GM23338 (cell line): ENCODE measurements at regions not wholly inside any gene's neighbourhood (a gene's known extent, or its start where the extent isn't known, plus 50 kb on each side); places are given as distances from the start of the nearest gene placed in this dataset.

Experiments used
- ATAC-seq: fragments of 200-7000 bp; cut with Tn5 transposase; 3 replicates; pipeline ENCODE4 v1.9.1; 2020
- DNase-seq: peaks from one replicate; pipeline ENCODE4 v3.0.0-alpha.2; 2015; ENCODE audit warnings: low spot score
- H2AFZ ChIP-seq: fragments of 200-600 bp; sonication (generic); 2 replicates; pipeline ENCODE4 v1.8.0; 2016; ENCODE audit warnings: antibody characterized with exemption, mild to moderate bottlenecking, moderate library complexity
- H3F3A ChIP-seq: fragments of 200-600 bp; sonication (generic); replicated peaks from 2 replicates; pipeline ENCODE4 v1.8.0; 2017; ENCODE audit warnings: antibody characterized with exemption, mixed run types, low read depth
- H3K27ac ChIP-seq: fragments of 200-600 bp; sonication (generic); 2 replicates; pipeline ENCODE4 v1.6.1; 2016; ENCODE audit warnings: low read depth
- H3K27me3 ChIP-seq: fragments of 200-600 bp; sonication (generic); 2 replicates; pipeline ENCODE4 v1.8.0; 2016; ENCODE audit warnings: mild to moderate bottlenecking, mixed run types, moderate library complexity; ENCODE audit not compliant: insufficient read depth
- H3K36me3 ChIP-seq: fragments of 200-600 bp; sonication (generic); 2 replicates; pipeline ENCODE4 v1.8.0; 2016; ENCODE audit warnings: mild to moderate bottlenecking; ENCODE audit not compliant: insufficient read depth
- H3K4me1 ChIP-seq: fragments of 200-600 bp; sonication (generic); 2 replicates; pipeline ENCODE4 v1.8.0; 2016; ENCODE audit warnings: mild to moderate bottlenecking, moderate library complexity; ENCODE audit not compliant: insufficient read depth
- H3K4me2 ChIP-seq: fragments of 200-600 bp; sonication (generic); 2 replicates; pipeline ENCODE4 v1.7.1; 2017; ENCODE audit warnings: mixed run types
- H3K4me3 ChIP-seq: fragments of 200-600 bp; sonication (generic); 2 replicates; pipeline ENCODE4 v1.6.1; 2016; ENCODE audit warnings: mixed run types
- H3K79me2 ChIP-seq: fragments of 200-600 bp; sonication (generic); replicated peaks from 2 replicates; pipeline ENCODE4 v1.8.0; 2017; ENCODE audit warnings: mild to moderate bottlenecking; ENCODE audit not compliant: insufficient read depth
- H3K9me2 ChIP-seq: fragments of 200-600 bp; sonication (generic); 2 replicates; pipeline ENCODE4 v1.8.0; 2017; ENCODE audit not compliant: insufficient read depth
- H4K20me1 ChIP-seq: fragments of 200-600 bp; sonication (generic); replicated peaks from 2 replicates; pipeline ENCODE4 v1.8.0; 2017; ENCODE audit warnings: mild to moderate bottlenecking; ENCODE audit not compliant: insufficient read depth
- H3K27ac Mint-ChIP-seq: 2 replicates; pipeline ENCODE4 v1.8.0; 2020; ENCODE audit warnings: inconsistent platforms, mild to moderate bottlenecking, moderate library complexity, mixed read lengths
- H3K27me3 Mint-ChIP-seq: 3 replicates; pipeline ENCODE4 v1.8.0; 2022; ENCODE audit warnings: low read depth, mild to moderate bottlenecking, moderate library complexity, mixed read lengths, inconsistent platforms; ENCODE audit not compliant: insufficient read depth, poor library complexity
- H3K36me3 Mint-ChIP-seq: 3 replicates; pipeline ENCODE4 v1.8.0; 2021; ENCODE audit warnings: low read depth, mild to moderate bottlenecking, inconsistent platforms, moderate library complexity, mixed read lengths
- H3K4me1 Mint-ChIP-seq: 3 replicates; pipeline ENCODE4 v1.8.0; 2020; ENCODE audit warnings: mild to moderate bottlenecking, inconsistent platforms, mixed read lengths
- H3K4me3 Mint-ChIP-seq: 3 replicates; pipeline ENCODE4 v1.8.0; 2021; ENCODE audit warnings: moderate library complexity, mild to moderate bottlenecking, inconsistent platforms, mixed read lengths
- H3K9me3 Mint-ChIP-seq: 3 replicates; pipeline ENCODE4 v1.8.0; 2020; ENCODE audit warnings: moderate library complexity, mild to moderate bottlenecking, inconsistent platforms, mixed read lengths
- CREB1 ChIP-seq: fragments of 250-450 bp; sonication (Bioruptor Pico); IDR thresholded peaks from 2 replicates; pipeline ENCODE4 v1.5.0; 2020; ENCODE audit warnings: low read depth, mild to moderate bottlenecking, moderate library complexity
- ETS1 ChIP-seq: IDR thresholded peaks from 2 replicates; pipeline ENCODE4 v1.6.1; 2016; ENCODE audit warnings: antibody characterized with exemption
- EZH2 ChIP-seq: fragments of 200-600 bp; sonication (generic); IDR thresholded peaks from one replicate; pipeline ENCODE4 v1.8.0; 2017; ENCODE audit warnings: antibody characterized with exemption, mild to moderate bottlenecking, low read depth; ENCODE audit not compliant: unreplicated experiment
- EZH2phosphoT487 ChIP-seq: fragments of 200-600 bp; sonication (generic); IDR thresholded peaks from one replicate; pipeline ENCODE4 v1.8.1; 2018; ENCODE audit warnings: antibody characterized with exemption; ENCODE audit not compliant: unreplicated experiment
- JUNB ChIP-seq: IDR thresholded peaks from one replicate; pipeline ENCODE4 v1.6.1; 2016; ENCODE audit warnings: antibody characterized with exemption; ENCODE audit not compliant: unreplicated experiment
- NANOG ChIP-seq: IDR thresholded peaks from 2 replicates; pipeline ENCODE4 v1.6.1; 2016; ENCODE audit warnings: antibody characterized with exemption, borderline replicate concordance
- POLR2AphosphoS5 ChIP-seq: IDR thresholded peaks from 2 replicates; pipeline ENCODE4 v1.6.1; 2016; ENCODE audit warnings: antibody characterized with exemption, low read depth
- STAT1 ChIP-seq: IDR thresholded peaks from one replicate; pipeline ENCODE4 v1.6.1; 2016; ENCODE audit warnings: antibody characterized with exemption; ENCODE audit not compliant: unreplicated experiment
- ZNF114 ChIP-seq: fragments of 250-450 bp; sonication (Bioruptor Pico); IDR thresholded peaks from 2 replicates; pipeline ENCODE4 v1.5.0; 2020; ENCODE audit warnings: mild to moderate bottlenecking, moderate library complexity
- ZNF331 ChIP-seq: fragments of 250-450 bp; sonication (Bioruptor Pico); IDR thresholded peaks from 2 replicates; pipeline ENCODE4 v1.5.0; 2020; ENCODE audit warnings: low read depth, mild to moderate bottlenecking, moderate library complexity
- TF ChIP-seq, protein P1 (sequence below), 2 experiments: fragments of 200-600 bp in 1 of 2; sonication (generic) in 1 of 2; conservative IDR thresholded peaks; 2 replicates each; pipeline versions ENCODE4 v1.5.1 to v1.6.1; 2016 to 2017; ENCODE audit warnings: antibody characterized with exemption in 2 of 2, low read depth in 2 of 2, mild to moderate bottlenecking in 2 of 2, moderate library complexity in 1 of 2
- TF ChIP-seq, protein P2 (sequence below): IDR thresholded peaks from one replicate; pipeline ENCODE4 v1.6.1; 2018; ENCODE audit warnings: antibody characterized with exemption; ENCODE audit not compliant: unreplicated experiment

DNA sequence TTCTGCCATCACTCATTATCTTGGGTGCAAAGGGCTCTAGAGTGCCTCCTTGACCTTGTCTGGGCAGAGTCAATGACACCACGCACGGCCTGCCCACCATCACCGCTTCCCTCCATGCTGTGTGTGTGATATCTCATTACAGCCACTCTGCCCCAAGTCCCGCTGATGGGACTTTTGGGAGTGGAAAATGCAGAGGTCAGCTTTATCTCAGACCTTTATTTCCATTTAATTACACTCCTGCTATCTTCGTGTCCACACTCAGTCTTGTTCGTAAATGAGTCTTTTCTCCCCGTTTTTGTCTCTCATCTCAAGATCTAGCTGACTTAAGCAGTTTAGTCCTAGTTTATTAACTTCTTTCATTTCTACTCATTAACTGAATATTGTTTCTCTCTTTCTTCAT, 226.2 kb downstream of the ICE1 start:
- ATAC-seq (no peak), DNase-seq (no peak)
- Histone ChIP-seq H3K27me3 (no peaks in the 10 kb centered on the region), H2AFZ (no peak overlapping the region), H3K27ac (no peak overlapping the region), H3K4me3 (no peak overlapping the region), H3K79me2 (no peaks in the 10 kb centered on the region), H3K9me2 (0 out of 2 replicates have a peak, but pooled peaks cover 6% of the 10 kb centered on the region), H3F3A (no peaks in the 10 kb centered on the region), H3K36me3 (no peaks in the 10 kb centered on the region), H4K20me1 (no peaks in the 10 kb centered on the region), H3K4me2 (no peak overlapping the region), H3K4me1 (no peaks in the 10 kb centered on the region)
- TF ChIP-seq STAT1 (no peak), POLR2AphosphoS5 (no peak), EZH2phosphoT487 (no peak), ZNF331 (CRISPR knock-in tag) (no peak), ZNF114 (CRISPR knock-in tag) (no peak), NANOG (no peak), ETS1 (no peak), EZH2 (no peak)
- TF ChIP-seq, protein P1, sequence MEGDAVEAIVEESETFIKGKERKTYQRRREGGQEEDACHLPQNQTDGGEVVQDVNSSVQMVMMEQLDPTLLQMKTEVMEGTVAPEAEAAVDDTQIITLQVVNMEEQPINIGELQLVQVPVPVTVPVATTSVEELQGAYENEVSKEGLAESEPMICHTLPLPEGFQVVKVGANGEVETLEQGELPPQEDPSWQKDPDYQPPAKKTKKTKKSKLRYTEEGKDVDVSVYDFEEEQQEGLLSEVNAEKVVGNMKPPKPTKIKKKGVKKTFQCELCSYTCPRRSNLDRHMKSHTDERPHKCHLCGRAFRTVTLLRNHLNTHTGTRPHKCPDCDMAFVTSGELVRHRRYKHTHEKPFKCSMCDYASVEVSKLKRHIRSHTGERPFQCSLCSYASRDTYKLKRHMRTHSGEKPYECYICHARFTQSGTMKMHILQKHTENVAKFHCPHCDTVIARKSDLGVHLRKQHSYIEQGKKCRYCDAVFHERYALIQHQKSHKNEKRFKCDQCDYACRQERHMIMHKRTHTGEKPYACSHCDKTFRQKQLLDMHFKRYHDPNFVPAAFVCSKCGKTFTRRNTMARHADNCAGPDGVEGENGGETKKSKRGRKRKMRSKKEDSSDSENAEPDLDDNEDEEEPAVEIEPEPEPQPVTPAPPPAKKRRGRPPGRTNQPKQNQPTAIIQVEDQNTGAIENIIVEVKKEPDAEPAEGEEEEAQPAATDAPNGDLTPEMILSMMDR (conservative IDR thresholded peaks at IDR 0.05; ENCODE audit: low read depth in 2 of 2): no peak
- Mint-ChIP-seq H3K27me3 (peaks cover 1% of the 10 kb centered on the region), H3K4me3 (no peak overlapping the region), H3K9me3 (no peaks in the 10 kb centered on the region; the same call in 2 of the 3 replicates), H3K27ac (no peak overlapping the region), H3K36me3 (no peaks in the 10 kb centered on the region; the same call in 2 of the 3 replicates), H3K4me1 (peaks cover 7% of the 10 kb centered on the region; the same call in 2 of the 3 replicates)

- Mint-ChIP-seq H3K4me3 (no peak overlapping the region), H3K27ac (no peak overlapping the region), H3K27me3 (peaks cover 1% of the 10 kb centered on the region), H3K36me3 (no peaks in the 10 kb centered on the region), H3K9me3 (no peaks in the 10 kb centered on the region; the same call in 2 of the 3 replicates), H3K4me1 (peaks cover 7% of the 10 kb centered on the region; the same call in 2 of the 3 replicates)
- H3K9me2 ChIP-seq: 0 out of 2 replicates have a peak, but pooled peaks cover 6% of the 10 kb centered on the region
- ATAC-seq (no peak), DNase-seq (no peak)
- no peaks in the 10 kb centered on the region for H4K20me1 ChIP-seq
- H2AFZ ChIP-seq: no peak overlapping the region
- no peak overlapping the region for H3K4me2 ChIP-seq
- H3K36me3 ChIP-seq: no peaks in the 10 kb centered on the region
- no peaks in the 10 kb centered on the region for H3K27me3 ChIP-seq
- H3K79me2 ChIP-seq: no peaks in the 10 kb centered on the region
- H3F3A ChIP-seq: no peaks in the 10 kb centered on the region
- H3K4me3 ChIP-seq: no peak overlapping the region
- H3K4me1 ChIP-seq: no peaks in the 10 kb centered on the region
- H3K27ac ChIP-seq: no peak overlapping the region
- TF ChIP-seq EZH2 (no peak), ZNF114 (CRISPR knock-in tag) (no peak), NANOG (no peak), EZH2phosphoT487 (no peak), ZNF331 (CRISPR knock-in tag) (no peak), POLR2AphosphoS5 (no peak), STAT1 (no peak), ETS1 (no peak), JUNB (no peak), CREB1 (CRISPR knock-in tag) (no peak)
- TF ChIP-seq, protein P1 (conservative IDR thresholded peaks at IDR 0.05; ENCODE audit: low read depth in 2 of 2): no peak
- TF ChIP-seq, protein P2, sequence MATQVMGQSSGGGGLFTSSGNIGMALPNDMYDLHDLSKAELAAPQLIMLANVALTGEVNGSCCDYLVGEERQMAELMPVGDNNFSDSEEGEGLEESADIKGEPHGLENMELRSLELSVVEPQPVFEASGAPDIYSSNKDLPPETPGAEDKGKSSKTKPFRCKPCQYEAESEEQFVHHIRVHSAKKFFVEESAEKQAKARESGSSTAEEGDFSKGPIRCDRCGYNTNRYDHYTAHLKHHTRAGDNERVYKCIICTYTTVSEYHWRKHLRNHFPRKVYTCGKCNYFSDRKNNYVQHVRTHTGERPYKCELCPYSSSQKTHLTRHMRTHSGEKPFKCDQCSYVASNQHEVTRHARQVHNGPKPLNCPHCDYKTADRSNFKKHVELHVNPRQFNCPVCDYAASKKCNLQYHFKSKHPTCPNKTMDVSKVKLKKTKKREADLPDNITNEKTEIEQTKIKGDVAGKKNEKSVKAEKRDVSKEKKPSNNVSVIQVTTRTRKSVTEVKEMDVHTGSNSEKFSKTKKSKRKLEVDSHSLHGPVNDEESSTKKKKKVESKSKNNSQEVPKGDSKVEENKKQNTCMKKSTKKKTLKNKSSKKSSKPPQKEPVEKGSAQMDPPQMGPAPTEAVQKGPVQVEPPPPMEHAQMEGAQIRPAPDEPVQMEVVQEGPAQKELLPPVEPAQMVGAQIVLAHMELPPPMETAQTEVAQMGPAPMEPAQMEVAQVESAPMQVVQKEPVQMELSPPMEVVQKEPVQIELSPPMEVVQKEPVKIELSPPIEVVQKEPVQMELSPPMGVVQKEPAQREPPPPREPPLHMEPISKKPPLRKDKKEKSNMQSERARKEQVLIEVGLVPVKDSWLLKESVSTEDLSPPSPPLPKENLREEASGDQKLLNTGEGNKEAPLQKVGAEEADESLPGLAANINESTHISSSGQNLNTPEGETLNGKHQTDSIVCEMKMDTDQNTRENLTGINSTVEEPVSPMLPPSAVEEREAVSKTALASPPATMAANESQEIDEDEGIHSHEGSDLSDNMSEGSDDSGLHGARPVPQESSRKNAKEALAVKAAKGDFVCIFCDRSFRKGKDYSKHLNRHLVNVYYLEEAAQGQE: no peak
These were observed 223.4 kb downstream of the ICE1 start for GRCh38 chr5:5645891-5646290.
